IMR-90 (cell line): ENCODE measurements at regions not wholly inside any gene's neighbourhood (a gene's known extent, or its start where the extent isn't known, plus 50 kb on each side); places are given as distances from the start of the nearest gene placed in this dataset.

Experiments
- ATAC-seq: fragments of 200-7000 bp; cut with Tn5 transposase; 2 replicates; pipeline ENCODE4 v1.9.1; 2020; ENCODE audit warnings: low read depth, mild to moderate bottlenecking, moderate library complexity
- BruUV-seq: library from RNA; stranded (reverse); fragments of 400-500 nt; replicated peaks from 2 replicates; lab custom pipeline; 2021; lab: Mats Ljungman, UMichigan
- CTCF ChIA-PET: fragments of 300-600 bp; formaldehyde crosslinking; extraction: SDS; loops from one replicate; lab custom pipeline; 2021; ENCODE audit warnings: antibody characterized with exemption; lab: Yijun Ruan, JAX
- POLR2A ChIA-PET: fragments of 300-600 bp; sonication (Branson Sonifier 250); formaldehyde crosslinking; loops from one replicate; lab custom pipeline; 2022; ENCODE audit warnings: antibody characterized with exemption; ENCODE audit not compliant: unreplicated experiment; lab: Charles Lee
- DNase-seq: peaks from one replicate; pipeline ENCODE4 v3.0.0; 2013
- H2AFZ ChIP-seq: replicated peaks from 2 replicates; pipeline ENCODE3; 2013; ENCODE audit warnings: low read length, mild to moderate bottlenecking; ENCODE audit not compliant: poor library complexity
- H2AK5ac ChIP-seq: 2 replicates; pipeline ENCODE4 v1.6.1; 2013; ENCODE audit warnings: low read depth, low read length, inconsistent platforms
- H2AK9ac ChIP-seq: replicated peaks from 2 replicates; pipeline ENCODE3; 2013; ENCODE audit warnings: mild to moderate bottlenecking, low read depth, low read length, moderate library complexity; ENCODE audit not compliant: poor library complexity
- H2BK120ac ChIP-seq: 2 replicates; pipeline ENCODE4 v1.6.1; 2013; ENCODE audit warnings: low read depth, low read length, inconsistent platforms
- H2BK15ac ChIP-seq: 3 replicates; pipeline ENCODE4 v1.6.1; 2013; ENCODE audit warnings: low read depth, low read length, inconsistent platforms
- H2BK20ac ChIP-seq: 2 replicates; pipeline ENCODE4 v1.6.1; 2013; ENCODE audit warnings: low read depth, mild to moderate bottlenecking, inconsistent platforms, low read length, moderate library complexity
- H2BK5ac ChIP-seq: 2 replicates; pipeline ENCODE4 v1.6.1; 2013; ENCODE audit warnings: mild to moderate bottlenecking, low read depth, low read length, inconsistent platforms; ENCODE audit not compliant: poor library complexity, severe bottlenecking
- H3K14ac ChIP-seq: replicated peaks from 2 replicates; pipeline ENCODE4 v1.6.1; 2013; ENCODE audit warnings: low read depth, low read length, inconsistent platforms
- H3K18ac ChIP-seq: 2 replicates; pipeline ENCODE4 v1.6.1; 2013; ENCODE audit warnings: low read depth, low read length, control low read depth
- H3K23ac ChIP-seq: 2 replicates; pipeline ENCODE4 v1.6.1; 2013; ENCODE audit warnings: low read depth, low read length, inconsistent platforms
- H3K27ac ChIP-seq: 2 replicates; pipeline ENCODE4 v1.5.1; 2013; ENCODE audit warnings: mild to moderate bottlenecking, control low read depth, low read length; ENCODE audit not compliant: insufficient read depth
- H3K27me3 ChIP-seq: 2 replicates; pipeline ENCODE4 v1.6.1; 2013; ENCODE audit warnings: low read length; ENCODE audit not compliant: control insufficient read depth, insufficient read depth
- H3K36me3 ChIP-seq: 2 replicates; pipeline ENCODE4 v1.6.1; 2013; ENCODE audit warnings: low read length, mixed read lengths; ENCODE audit not compliant: control insufficient read depth, insufficient read depth
- H3K4ac ChIP-seq: 2 replicates; pipeline ENCODE4 v1.6.1; 2013; ENCODE audit warnings: low read depth, low read length, inconsistent platforms
- H3K4me1 ChIP-seq: 2 replicates; pipeline ENCODE4 v1.6.1; 2013; ENCODE audit warnings: low read length, mixed read lengths; ENCODE audit not compliant: control insufficient read depth, insufficient read depth
- H3K4me2 ChIP-seq: 2 replicates; pipeline ENCODE4 v1.6.1; 2013; ENCODE audit warnings: low read depth, mild to moderate bottlenecking, control low read depth, low read length, moderate library complexity
- H3K4me3 ChIP-seq: 2 replicates; pipeline ENCODE4 v1.5.1; 2013; ENCODE audit warnings: low read depth, mild to moderate bottlenecking, control low read depth, low read length, moderate library complexity; ENCODE audit not compliant: insufficient read depth
- H3K56ac ChIP-seq: 2 replicates; pipeline ENCODE4 v1.6.1; 2013; ENCODE audit warnings: low read length, inconsistent platforms; ENCODE audit not compliant: insufficient read depth; ENCODE audit errors: extremely low read depth
- H3K79me1 ChIP-seq, 2 experiments: 2 replicates each; pipeline ENCODE4 v1.6.1; 2013; ENCODE audit warnings: low read length in 2 of 2, inconsistent platforms in 1 of 2, low read depth in 1 of 2
- H3K9ac ChIP-seq: 2 replicates; pipeline ENCODE4 v1.6.1; 2013; ENCODE audit warnings: low read depth, low read length, control low read depth
- H3K9me1 ChIP-seq: 2 replicates; pipeline ENCODE4 v1.6.1; 2013; ENCODE audit warnings: low read length, inconsistent platforms; ENCODE audit not compliant: insufficient read depth
- H3K9me3 ChIP-seq: 2 replicates; pipeline ENCODE4 v1.6.1; 2013; ENCODE audit warnings: low read length; ENCODE audit not compliant: control insufficient read depth, insufficient read depth
- H4K20me1 ChIP-seq: 2 replicates; pipeline ENCODE4 v1.6.1; 2013; ENCODE audit warnings: low read length, inconsistent platforms; ENCODE audit not compliant: insufficient read depth
- H4K5ac ChIP-seq: 2 replicates; pipeline ENCODE4 v1.6.1; 2013; ENCODE audit warnings: mild to moderate bottlenecking, low read depth, low read length, control low read depth
- H4K8ac ChIP-seq, 2 experiments: 2 replicates each; pipeline ENCODE4 v1.6.1; 2013; ENCODE audit warnings: low read depth in 2 of 2, low read length in 2 of 2, control low read depth in 1 of 2, inconsistent platforms in 1 of 2
- H4K91ac ChIP-seq: 2 replicates; pipeline ENCODE4 v1.6.1; 2013; ENCODE audit warnings: low read depth, low read length, inconsistent platforms; ENCODE audit not compliant: insufficient read depth
- BHLHE40 ChIP-seq: fragments of 150-350 bp; IDR thresholded peaks from 2 replicates; pipeline ENCODE4 v1.6.1; 2016; ENCODE audit warnings: mild to moderate bottlenecking, low read depth, low read length
- CEBPB ChIP-seq: IDR thresholded peaks from 2 replicates; pipeline ENCODE4 v1.6.1; 2012; ENCODE audit warnings: low read depth, low read length, improper control_type of control experiment
- CHD1 ChIP-seq: IDR thresholded peaks from 2 replicates; pipeline ENCODE4 v1.6.1; 2012; ENCODE audit warnings: low read depth, low read length, improper control_type of control experiment
- CTCF ChIP-seq: conservative IDR thresholded peaks from 2 replicates; pipeline ENCODE4 v1.5.1; 2012; ENCODE audit warnings: mild to moderate bottlenecking, low read depth, low read length, improper control_type of control experiment
- FOS ChIP-seq: fragments of 150-350 bp; IDR thresholded peaks from 2 replicates; pipeline ENCODE4 v1.6.1; 2016; ENCODE audit warnings: low read depth, low read length
- MAFK ChIP-seq: IDR thresholded peaks from 2 replicates; pipeline ENCODE4 v1.6.1; 2012; ENCODE audit warnings: low read depth, low read length, improper control_type of control experiment
- MAZ ChIP-seq: IDR thresholded peaks from 2 replicates; pipeline ENCODE4 v1.6.1; 2012; ENCODE audit warnings: low read depth, mild to moderate bottlenecking, low read length, improper control_type of control experiment, moderate library complexity, borderline replicate concordance
- MXI1 ChIP-seq: IDR thresholded peaks from 2 replicates; pipeline ENCODE4 v1.6.1; 2012; ENCODE audit warnings: low read depth, mild to moderate bottlenecking, low read length, moderate library complexity, borderline replicate concordance
- NFE2L2 ChIP-seq: fragments of 150-350 bp; IDR thresholded peaks from 2 replicates; pipeline ENCODE4 v1.6.1; 2016; ENCODE audit warnings: low read depth, mild to moderate bottlenecking, low read length
- POLR2A ChIP-seq: IDR thresholded peaks from 2 replicates; pipeline ENCODE4 v1.6.1; 2012; ENCODE audit warnings: mild to moderate bottlenecking, low read depth, low read length
- RAD21 ChIP-seq: IDR thresholded peaks from 2 replicates; pipeline ENCODE4 v1.6.1; 2012; ENCODE audit warnings: low read length, improper control_type of control experiment
- RCOR1 ChIP-seq: IDR thresholded peaks from 2 replicates; pipeline ENCODE4 v1.6.1; 2012; ENCODE audit warnings: mild to moderate bottlenecking, low read length, improper control_type of control experiment; ENCODE audit not compliant: insufficient replicate concordance
- RFX5 ChIP-seq: IDR thresholded peaks from 2 replicates; pipeline ENCODE4 v1.8.0; 2012; ENCODE audit warnings: low read depth, mild to moderate bottlenecking, low read length, moderate library complexity
- SMC3 ChIP-seq: fragments of 150-350 bp; IDR thresholded peaks from 2 replicates; pipeline ENCODE4 v1.6.1; 2016; ENCODE audit warnings: low read depth, mild to moderate bottlenecking, antibody characterized with exemption, low read length, moderate library complexity
- USF2 ChIP-seq: fragments of 150-350 bp; IDR thresholded peaks from 2 replicates; pipeline ENCODE4 v1.6.1; 2017; ENCODE audit warnings: mild to moderate bottlenecking, antibody characterized with exemption, low read length, low read depth
- dilution Hi-C: fragments of 300-500 bp; cut with HindIII; formaldehyde crosslinking; loops from one replicate; pipeline ENCODE4 v1.14.3; 2018; ENCODE audit warnings: low sequenced_read_pairs; ENCODE audit not compliant: unreplicated experiment
- in situ Hi-C: fragments of 300-500 bp; cut with MboI; formaldehyde crosslinking; loops from 3 replicates; pipeline ENCODE4 v1.14.3; 2019; ENCODE audit warnings: low sequenced_read_pairs, inconsistent platforms, mixed read lengths
- intact Hi-C: fragments of 100-400 bp; cut with micrococcal nuclease; formaldehyde crosslinking; loops from 2 replicates; pipeline ENCODE4 v1.10.0; 2022
- TF ChIP-seq, protein P1 (sequence below): fragments of 150-350 bp; IDR thresholded peaks from 2 replicates; pipeline ENCODE4 v1.6.1; 2016; ENCODE audit warnings: low read depth, mild to moderate bottlenecking, low read length, moderate library complexity, borderline replicate concordance

GRCh38 chr3:117035745-117036144, 326.2 kb downstream of the TUSC7 start:
- CTCF ChIA-PET, result no interaction called here

More at GRCh38 chr3:117035745-117036144, 326.2 kb downstream of the TUSC7 start:
- no peaks in the 10 kb centered on the region for H3K27me3 ChIP-seq
- no peak overlapping the region for H2BK15ac ChIP-seq
- no peak overlapping the region; the same call in 1 of the 2 replicates for H4K5ac ChIP-seq
- H3K14ac ChIP-seq, result no peak overlapping the region
- no peaks in the 10 kb centered on the region for H3K9me3 ChIP-seq
- dilution Hi-C loops, result no loop called here
- peak overlapping the region; percentile 47 for H2AFZ ChIP-seq
- no peak overlapping the region for H2AK5ac ChIP-seq
- ATAC-seq (peak; percentile 67), DNase-seq (peak; percentile 30)
- H3K4me2 ChIP-seq, result peak overlapping the region; percentile 74
- H3K27ac ChIP-seq, result peak overlapping the region; percentile 73; the same call in 1 of the 2 replicates
- H3K4me1 ChIP-seq, result peaks cover 7% of the 10 kb centered on the region
- in situ Hi-C loops, result loop anchor here (25.0 kb wide), 1 partner anchor 502 kb away; no protein-coding TSS in a partner anchor
- H3K9ac ChIP-seq, result no peak overlapping the region
- no peak overlapping the region for H2AK9ac ChIP-seq
- H3K36me3 ChIP-seq, result no peaks in the 10 kb centered on the region
- H2BK20ac ChIP-seq, result no peak overlapping the region
- H3K18ac ChIP-seq, result no peak overlapping the region; the same call in 1 of the 2 replicates
- TF ChIP-seq BHLHE40, result no peak
- TF ChIP-seq SMC3, result no peak
- TF ChIP-seq RFX5, result no peak
- TF ChIP-seq MXI1, result no peak
- TF ChIP-seq MAFK, result no peak
- no peak for TF ChIP-seq CHD1
- no peak for TF ChIP-seq RCOR1
- no peak for TF ChIP-seq POLR2A
- no peak for TF ChIP-seq CEBPB
- no peak for TF ChIP-seq RAD21
- TF ChIP-seq, protein P1, sequence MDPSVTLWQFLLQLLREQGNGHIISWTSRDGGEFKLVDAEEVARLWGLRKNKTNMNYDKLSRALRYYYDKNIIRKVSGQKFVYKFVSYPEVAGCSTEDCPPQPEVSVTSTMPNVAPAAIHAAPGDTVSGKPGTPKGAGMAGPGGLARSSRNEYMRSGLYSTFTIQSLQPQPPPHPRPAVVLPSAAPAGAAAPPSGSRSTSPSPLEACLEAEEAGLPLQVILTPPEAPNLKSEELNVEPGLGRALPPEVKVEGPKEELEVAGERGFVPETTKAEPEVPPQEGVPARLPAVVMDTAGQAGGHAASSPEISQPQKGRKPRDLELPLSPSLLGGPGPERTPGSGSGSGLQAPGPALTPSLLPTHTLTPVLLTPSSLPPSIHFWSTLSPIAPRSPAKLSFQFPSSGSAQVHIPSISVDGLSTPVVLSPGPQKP, result no peak
- TF ChIP-seq FOS, result no peak
- TF ChIP-seq CTCF, result no peak
- TF ChIP-seq USF2, result no peak
- TF ChIP-seq NFE2L2, result no peak
- TF ChIP-seq MAZ, result no peak
- no peak overlapping the region; a peak in 1 of 4 replicates for H4K8ac ChIP-seq
- no peak overlapping the region for H2BK5ac ChIP-seq
- no peak overlapping the region for H4K91ac ChIP-seq
- no peak overlapping the region for H3K23ac ChIP-seq
- H3K4ac ChIP-seq, result 0 out of 2 replicates have a peak overlapping the region, but pooled peaks have one; percentile 39
- BruUV-seq, result no TSS peak
- H4K20me1 ChIP-seq, result no peaks in the 10 kb centered on the region
- intact Hi-C loops, result no loop called here
- no peak overlapping the region for H2BK120ac ChIP-seq
- no peak overlapping the region for H3K56ac ChIP-seq
- H3K9me1 ChIP-seq, result no peaks in the 10 kb centered on the region
- H3K79me1 ChIP-seq, result no peaks in the 10 kb centered on the region
- H3K4me3 ChIP-seq, result no peak overlapping the region
- POLR2A ChIA-PET, result no interaction called here
